DOHH2 (cell line): ENCODE measurements at regions not wholly inside any gene's neighbourhood (a gene's known extent, or its start where the extent isn't known, plus 50 kb on each side); places are given as distances from the start of the nearest gene placed in this dataset.

Source experiments
- H3F3A ChIP-seq: fragments of 200-600 bp; sonication (generic), shearing (Covaris generic); 2 replicates; pipeline ENCODE4 v1.6.0; 2016; ENCODE audit warnings: antibody characterized with exemption, mild to moderate bottlenecking; ENCODE audit not compliant: control insufficient read depth, insufficient read depth
- H3K27ac ChIP-seq: fragments of 200-600 bp; sonication (generic); 2 replicates; pipeline ENCODE4 v1.5.1; 2014; ENCODE audit warnings: low read depth, mild to moderate bottlenecking, low read length, moderate library complexity
- H3K27me3 ChIP-seq: fragments of 200-600 bp; sonication (generic); 2 replicates; pipeline ENCODE4 v1.6.1; 2014; ENCODE audit warnings: mild to moderate bottlenecking, low read length, mixed read lengths; ENCODE audit not compliant: control insufficient read depth
- H3K36me3 ChIP-seq: fragments of 200-600 bp; sonication (generic); 2 replicates; pipeline ENCODE4 v1.6.1; 2014; ENCODE audit warnings: mild to moderate bottlenecking, low read length, moderate library complexity, mixed read lengths; ENCODE audit not compliant: control insufficient read depth
- H3K4me1 ChIP-seq: fragments of 200-600 bp; sonication (generic); 2 replicates; pipeline ENCODE4 v1.6.1; 2014; ENCODE audit warnings: mild to moderate bottlenecking, low read length, mixed read lengths; ENCODE audit not compliant: control insufficient read depth
- H3K4me2 ChIP-seq: fragments of 200-600 bp; sonication (generic); 2 replicates; pipeline ENCODE4 v1.6.0; 2014; ENCODE audit warnings: mild to moderate bottlenecking, low read length, moderate library complexity
- H3K4me3 ChIP-seq: fragments of 200-600 bp; sonication (generic); 2 replicates; pipeline ENCODE4 v1.5.1; 2014; ENCODE audit warnings: mild to moderate bottlenecking, low read length, mixed read lengths
- H3K79me2 ChIP-seq: fragments of 200-600 bp; sonication (generic); 2 replicates; pipeline ENCODE4 v1.6.1; 2014; ENCODE audit warnings: mild to moderate bottlenecking, low read length, mixed read lengths; ENCODE audit not compliant: control insufficient read depth
- H3K9me2 ChIP-seq: fragments of 200-600 bp; sonication (generic); replicated peaks from 2 replicates; pipeline ENCODE4 v1.6.1; 2014; ENCODE audit warnings: mild to moderate bottlenecking, low read length, mixed read lengths; ENCODE audit not compliant: control insufficient read depth
- H3K9me3 ChIP-seq: fragments of 200-600 bp; sonication (generic); 2 replicates; pipeline ENCODE4 v1.6.1; 2014; ENCODE audit warnings: antibody characterized with exemption, low read length, mixed read lengths; ENCODE audit not compliant: control insufficient read depth, insufficient read depth
- H4K20me1 ChIP-seq: fragments of 200-600 bp; sonication (generic); 2 replicates; pipeline ENCODE4 v1.6.0; 2014; ENCODE audit warnings: low read depth, mild to moderate bottlenecking, antibody characterized with exemption, low read length, moderate library complexity; ENCODE audit not compliant: control insufficient read depth, insufficient read depth
- CTCF ChIP-seq: fragments of 200-600 bp; sonication (generic); IDR thresholded peaks from one replicate; pipeline ENCODE4 v1.5.1; 2014; ENCODE audit warnings: antibody characterized with exemption, mild to moderate bottlenecking, low read depth, low read length; ENCODE audit not compliant: poor library complexity, severe bottlenecking
- EZH2phosphoT487 ChIP-seq: fragments of 200-600 bp; sonication (generic); IDR thresholded peaks from 2 replicates; pipeline ENCODE4 v1.6.1; 2017; ENCODE audit warnings: borderline replicate concordance, mild to moderate bottlenecking, antibody characterized with exemption, low read length, moderate library complexity, mixed read lengths

GRCh38 chr5:34539183-34539582, 116.9 kb upstream of the RAI14 start:
- no peaks in the 10 kb centered on the region for H3K36me3 ChIP-seq
- no peak overlapping the region for H3K4me3 ChIP-seq
- H3K9me2 ChIP-seq, result no peaks in the 10 kb centered on the region
- no peaks in the 10 kb centered on the region for H3K9me3 ChIP-seq
- H3K4me2 ChIP-seq, result no peak overlapping the region
- no peaks in the 10 kb centered on the region for H3K4me1 ChIP-seq
- TF ChIP-seq CTCF, result no peak
- no peak for TF ChIP-seq EZH2phosphoT487
- no peaks in the 10 kb centered on the region for H3F3A ChIP-seq
- no peak overlapping the region for H3K27ac ChIP-seq
- H3K79me2 ChIP-seq, result no peaks in the 10 kb centered on the region
- peaks cover 5% of the 10 kb centered on the region for H3K27me3 ChIP-seq
- no peaks in the 10 kb centered on the region for H4K20me1 ChIP-seq

- Histone ChIP-seq H3K79me2 (no peaks in the 10 kb centered on the region), H3F3A (no peaks in the 10 kb centered on the region), H4K20me1 (no peaks in the 10 kb centered on the region), H3K4me1 (no peaks in the 10 kb centered on the region), H3K4me3 (no peak overlapping the region), H3K27me3 (peaks cover 2% of the 10 kb centered on the region; the same call in 1 of the 2 replicates), H3K9me3 (peaks cover 4% of the 10 kb centered on the region; the same call in 1 of the 2 replicates), H3K4me2 (no peak overlapping the region), H3K27ac (no peak overlapping the region), H3K36me3 (no peaks in the 10 kb centered on the region), H3K9me2 (no peaks in the 10 kb centered on the region)
- no peak for TF ChIP-seq EZH2phosphoT487
- TF ChIP-seq CTCF, result no peak
Measured at GRCh38 chr5:34541067-34541466, 115.1 kb upstream of the RAI14 start.

GRCh38 chr5:34542818-34543217, 113.3 kb upstream of the RAI14 start:
- H3K4me2 ChIP-seq, result no peak overlapping the region
- no peaks in the 10 kb centered on the region for H3K79me2 ChIP-seq
- H3K9me3 ChIP-seq, result peaks cover 15% of the 10 kb centered on the region
- H3K4me1 ChIP-seq, result no peaks in the 10 kb centered on the region
- TF ChIP-seq EZH2phosphoT487 (no peak), CTCF (no peak)
- no peaks in the 10 kb centered on the region for H3K9me2 ChIP-seq
- H3K27ac ChIP-seq, result no peak overlapping the region
- H3K36me3 ChIP-seq, result no peaks in the 10 kb centered on the region
- H3F3A ChIP-seq, result no peaks in the 10 kb centered on the region
- H3K27me3 ChIP-seq, result peaks cover 2% of the 10 kb centered on the region; the same call in 1 of the 2 replicates
- no peaks in the 10 kb centered on the region for H4K20me1 ChIP-seq
- no peak overlapping the region for H3K4me3 ChIP-seq
